Activated CD8-positive, alpha-beta memory T cell treated with anti-CD3 and anti-CD28 coated beads, Interleukin-2, amount 10 ng/mL, durations not matched to agents 7 days and 5 days (primary cell): ENCODE measurements at regions not wholly inside any gene's neighbourhood (a gene's known extent, or its start where the extent isn't known, plus 50 kb on each side); places are given as distances from the start of the nearest gene placed in this dataset.

Experiments
- ATAC-seq: fragments of 150-1000 bp; cut with Tn5 transposase; one replicate; pipeline ENCODE4 v1.10.0; 2021; ENCODE audit warnings: moderate library complexity
- CTCF ChIA-PET: fragments of 350-600 bp; sonication (Branson Sonifier 250); formaldehyde crosslinking; loops from one replicate; lab custom pipeline; 2021; ENCODE audit warnings: antibody characterized with exemption; lab: Charles Lee
- DNase-seq: peaks from one replicate; pipeline ENCODE4 v3.0.0-alpha.2; 2020
- H3K27ac Mint-ChIP-seq: one replicate; pipeline ENCODE4 v1.8.0; 2021; ENCODE audit warnings: mild to moderate bottlenecking, mixed read lengths
- H3K27me3 Mint-ChIP-seq: one replicate; pipeline ENCODE4 v1.8.0; 2021; ENCODE audit warnings: mixed read lengths
- H3K36me3 Mint-ChIP-seq: one replicate; pipeline ENCODE4 v1.8.0; 2021; ENCODE audit warnings: mild to moderate bottlenecking, mixed read lengths
- H3K4me1 Mint-ChIP-seq: one replicate; pipeline ENCODE4 v1.8.0; 2021; ENCODE audit warnings: mixed read lengths
- H3K4me3 Mint-ChIP-seq: one replicate; pipeline ENCODE4 v1.8.0; 2021; ENCODE audit warnings: mild to moderate bottlenecking, moderate library complexity, mixed read lengths
- H3K9me3 Mint-ChIP-seq: one replicate; pipeline ENCODE4 v1.8.0; 2022; ENCODE audit warnings: low read depth, mixed read lengths

DNA sequence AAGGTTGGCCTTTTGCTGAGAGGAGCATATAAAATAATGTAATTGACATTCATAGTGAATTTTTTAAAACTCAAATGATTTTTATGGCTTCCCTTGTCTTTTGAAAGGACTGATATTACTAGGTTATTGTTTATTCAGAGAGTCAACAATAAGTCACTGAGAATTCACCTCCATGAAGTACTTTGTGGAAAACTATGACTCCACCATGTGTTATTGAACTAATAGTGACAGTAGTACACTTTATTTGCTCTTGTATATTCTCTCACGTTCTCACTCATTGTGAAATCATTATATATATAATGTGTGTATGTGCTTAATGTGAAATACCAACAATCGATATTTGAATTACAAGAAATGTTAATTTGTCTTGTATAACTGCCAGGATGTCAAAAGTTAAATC lies 267.4 kb upstream of the CCDC179 start:
- peaks cover 2% of the 10 kb centered on the region for H3K9me3 Mint-ChIP-seq
- no peaks in the 10 kb centered on the region for H3K4me1 Mint-ChIP-seq
- ATAC-seq (no peak), DNase-seq (no peak)
- no peak overlapping the region for H3K27ac Mint-ChIP-seq
- CTCF ChIA-PET = no interaction called here
- no peak overlapping the region for H3K4me3 Mint-ChIP-seq
- no peaks in the 10 kb centered on the region for H3K27me3 Mint-ChIP-seq
- H3K36me3 Mint-ChIP-seq = no peaks in the 10 kb centered on the region

DNA sequence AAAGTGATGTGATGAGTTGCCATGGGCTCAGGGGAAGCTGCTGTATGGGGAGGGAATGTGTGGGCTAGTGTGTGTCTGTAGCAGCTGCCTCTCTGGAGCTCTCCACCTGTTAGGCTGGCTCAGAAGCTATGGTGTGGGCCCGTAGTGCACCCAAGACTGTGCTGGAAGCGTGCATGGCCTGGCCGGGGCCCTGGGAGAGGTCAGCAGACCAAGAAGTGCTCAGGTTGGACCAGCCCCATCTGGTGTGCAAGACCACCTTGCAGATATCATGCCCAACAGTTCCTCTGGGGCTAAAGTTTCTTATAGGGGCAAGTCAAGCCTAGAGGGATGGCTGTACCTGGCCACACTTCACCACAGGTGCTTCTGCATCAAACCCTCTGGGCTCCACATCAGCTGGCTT lies 274.4 kb upstream of the CCDC179 start:
- CTCF ChIA-PET = no interaction called here
- Mint-ChIP-seq H3K27me3 (no peaks in the 10 kb centered on the region), H3K4me1 (no peaks in the 10 kb centered on the region), H3K4me3 (no peak overlapping the region), H3K36me3 (no peaks in the 10 kb centered on the region), H3K27ac (no peak overlapping the region), H3K9me3 (peaks cover 9% of the 10 kb centered on the region)
- DNase-seq (no peak), ATAC-seq (no peak)

DNA sequence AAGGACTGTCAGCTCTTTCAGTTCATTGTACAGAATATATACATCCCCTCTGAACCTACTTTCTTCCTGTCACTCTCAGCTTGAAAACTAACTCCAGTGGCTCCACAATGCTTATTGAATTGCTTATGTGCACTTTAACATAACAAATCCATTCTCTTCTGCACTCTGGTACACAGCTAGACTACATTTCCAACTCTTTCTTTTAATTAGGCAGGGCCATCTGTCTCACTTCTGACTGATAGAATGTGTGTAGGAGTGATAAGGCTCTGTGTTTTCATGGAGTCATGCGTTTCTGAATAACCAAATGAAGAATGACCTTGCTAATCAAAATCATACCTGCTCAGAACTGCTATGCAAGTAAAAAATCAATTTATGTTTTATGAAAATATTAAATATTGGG lies 278.5 kb upstream of the CCDC179 start:
- DNase-seq (no peak), ATAC-seq (no peak)
- no peak overlapping the region for H3K27ac Mint-ChIP-seq
- no peaks in the 10 kb centered on the region for H3K4me1 Mint-ChIP-seq
- CTCF ChIA-PET = no interaction called here
- peaks cover 3% of the 10 kb centered on the region for H3K9me3 Mint-ChIP-seq
- H3K4me3 Mint-ChIP-seq = no peak overlapping the region
- no peaks in the 10 kb centered on the region for H3K36me3 Mint-ChIP-seq
- no peaks in the 10 kb centered on the region for H3K27me3 Mint-ChIP-seq

DNA sequence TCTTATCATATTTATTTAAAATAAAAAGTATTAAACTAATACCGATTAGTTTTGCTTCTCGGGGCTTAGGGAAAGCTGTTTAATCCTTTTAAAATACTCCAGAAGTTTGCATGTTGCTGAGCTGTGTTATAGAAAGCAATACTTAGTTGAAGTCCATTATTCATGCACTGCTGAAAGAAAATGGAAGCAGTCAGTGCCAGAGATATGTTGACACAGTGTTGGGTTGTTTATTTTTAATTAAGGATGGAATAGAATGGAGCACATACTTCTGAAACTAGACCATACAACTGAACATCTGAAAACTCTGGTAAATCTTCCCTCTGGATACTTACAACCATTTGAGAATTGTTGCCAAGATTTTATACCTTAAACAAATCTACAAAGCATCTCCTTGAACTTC lies 282.7 kb upstream of the CCDC179 start:
- DNase-seq (no peak), ATAC-seq (no peak)
- H3K36me3 Mint-ChIP-seq = no peaks in the 10 kb centered on the region
- H3K27ac Mint-ChIP-seq = no peak overlapping the region
- no peak overlapping the region for H3K4me3 Mint-ChIP-seq
- no peaks in the 10 kb centered on the region for H3K4me1 Mint-ChIP-seq
- CTCF ChIA-PET = no interaction called here
- H3K27me3 Mint-ChIP-seq = no peaks in the 10 kb centered on the region
- H3K9me3 Mint-ChIP-seq = no peaks in the 10 kb centered on the region

DNA sequence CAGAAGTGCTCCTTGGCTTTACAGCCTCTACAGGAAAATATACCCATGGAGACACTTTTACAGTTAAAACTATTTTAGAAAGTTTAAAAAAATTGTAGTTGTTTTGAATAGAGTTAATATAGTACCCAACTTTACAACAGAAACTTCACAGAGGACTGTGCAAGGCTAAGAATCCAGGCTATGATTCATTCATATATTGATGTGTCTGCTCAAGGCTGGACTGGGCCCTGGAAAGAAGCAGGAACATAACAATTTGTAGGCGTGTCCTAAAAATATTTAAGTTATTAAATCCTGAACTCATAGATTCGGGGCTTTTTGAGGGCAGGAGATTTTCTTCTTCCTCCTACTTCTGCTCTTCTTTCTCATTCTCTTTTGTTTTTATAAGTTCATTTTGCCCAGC lies 291.5 kb upstream of the CCDC179 start:
- CTCF ChIA-PET = no interaction called here
- ATAC-seq = no peak
- H3K4me1 Mint-ChIP-seq = no peaks in the 10 kb centered on the region

DNA sequence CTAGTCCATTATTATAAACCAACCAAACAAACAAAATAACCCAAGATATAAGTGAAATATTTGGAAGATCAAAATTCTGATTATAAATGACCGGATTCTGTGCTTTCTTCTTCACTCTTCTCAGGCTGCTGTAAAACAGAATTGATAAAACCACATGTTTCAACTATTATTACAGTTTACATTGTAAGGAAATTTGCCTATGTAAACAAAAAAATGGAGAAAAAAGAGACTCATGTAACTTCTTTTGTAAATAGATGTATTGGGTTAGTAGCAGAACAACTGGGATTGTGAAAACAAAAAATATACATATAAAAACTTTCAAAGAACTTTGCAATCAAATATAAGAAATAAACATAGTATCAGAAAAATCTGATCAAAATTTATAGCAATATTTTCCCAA lies 295.2 kb upstream of the CCDC179 start:
- H3K4me1 Mint-ChIP-seq = no peaks in the 10 kb centered on the region
- no peak overlapping the region for H3K27ac Mint-ChIP-seq
- no peaks in the 10 kb centered on the region for H3K36me3 Mint-ChIP-seq
- DNase-seq (no peak), ATAC-seq (no peak)
- no peaks in the 10 kb centered on the region for H3K9me3 Mint-ChIP-seq
- no peaks in the 10 kb centered on the region for H3K27me3 Mint-ChIP-seq
- no peak overlapping the region for H3K4me3 Mint-ChIP-seq
- CTCF ChIA-PET = no interaction called here

More for the DNA sequence above, 291.5 kb upstream of the CCDC179 start:
- no peak overlapping the region for H3K27ac Mint-ChIP-seq
- no peaks in the 10 kb centered on the region for H3K27me3 Mint-ChIP-seq
- no peaks in the 10 kb centered on the region for H3K36me3 Mint-ChIP-seq
- DNase-seq = no peak
- no peaks in the 10 kb centered on the region for H3K9me3 Mint-ChIP-seq
- H3K4me3 Mint-ChIP-seq = no peak overlapping the region

DNA sequence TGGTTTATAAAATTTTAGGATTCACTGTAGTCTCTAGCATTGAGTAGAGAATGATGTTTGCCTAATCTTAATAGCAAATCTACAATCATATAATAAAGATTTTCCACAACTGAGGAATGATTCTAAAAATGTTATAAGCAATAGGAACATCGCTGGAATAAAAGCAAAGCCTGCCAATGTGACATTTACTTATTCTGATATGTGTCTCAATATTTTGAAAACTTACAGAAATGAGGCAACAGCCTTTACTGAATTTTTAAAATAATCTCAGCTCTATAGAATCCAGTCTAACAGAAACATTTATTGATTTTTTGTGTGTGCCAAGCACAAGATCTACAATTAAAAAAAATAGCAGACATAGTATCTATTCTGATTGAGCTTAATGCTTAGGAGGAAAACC lies 303.7 kb upstream of the CCDC179 start:
- DNase-seq (no peak), ATAC-seq (no peak)
- CTCF ChIA-PET = no interaction called here
- H3K4me3 Mint-ChIP-seq = no peak overlapping the region
- no peaks in the 10 kb centered on the region for H3K27me3 Mint-ChIP-seq
- no peaks in the 10 kb centered on the region for H3K36me3 Mint-ChIP-seq
- H3K9me3 Mint-ChIP-seq = no peaks in the 10 kb centered on the region
- H3K4me1 Mint-ChIP-seq = no peaks in the 10 kb centered on the region
- no peak overlapping the region for H3K27ac Mint-ChIP-seq

DNA sequence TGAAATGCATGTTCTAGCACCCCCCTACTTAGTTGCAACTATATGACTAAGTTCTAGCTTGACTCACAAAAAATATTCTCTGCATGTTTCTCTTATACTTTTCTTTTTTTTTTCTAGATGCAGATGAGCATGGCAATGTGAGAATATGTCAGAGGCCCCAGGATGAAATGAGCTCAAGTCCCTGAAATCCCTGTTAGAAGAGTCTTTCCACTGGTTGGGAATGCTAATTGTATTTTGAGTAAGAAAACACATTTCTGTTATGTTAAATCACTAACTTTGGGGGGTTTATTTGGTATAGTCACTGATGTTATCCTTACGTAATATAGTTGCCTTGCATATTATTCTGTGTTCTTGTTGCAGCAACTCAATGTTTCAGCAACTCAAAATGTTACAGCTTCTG lies 306.1 kb upstream of the CCDC179 start:
- no peak overlapping the region for H3K4me3 Mint-ChIP-seq
- H3K9me3 Mint-ChIP-seq = no peaks in the 10 kb centered on the region
- no peaks in the 10 kb centered on the region for H3K36me3 Mint-ChIP-seq
- ATAC-seq (no peak), DNase-seq (no peak)
- no peaks in the 10 kb centered on the region for H3K4me1 Mint-ChIP-seq
- H3K27me3 Mint-ChIP-seq = no peaks in the 10 kb centered on the region
- no peak overlapping the region for H3K27ac Mint-ChIP-seq
- CTCF ChIA-PET = no interaction called here

DNA sequence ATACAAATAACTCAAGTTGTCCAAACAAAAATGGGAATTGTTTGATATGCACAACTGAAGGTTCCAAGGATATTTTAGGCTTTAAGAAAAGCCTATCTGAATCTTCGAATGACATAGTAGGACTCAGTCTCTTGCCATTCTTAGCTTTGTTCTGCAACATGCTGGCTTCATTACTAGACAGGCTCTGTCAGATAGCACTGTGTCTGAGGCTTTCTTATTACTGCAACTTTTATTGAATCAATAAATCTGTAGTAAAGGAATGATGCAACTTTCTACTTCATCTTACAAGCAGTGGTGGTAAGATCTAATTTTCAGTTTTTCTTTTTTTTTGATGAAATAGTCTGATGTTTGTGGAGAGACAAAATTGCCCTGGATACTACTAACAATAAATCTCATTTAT lies 319.3 kb upstream of the CCDC179 start:
- H3K27me3 Mint-ChIP-seq = no peaks in the 10 kb centered on the region
- H3K27ac Mint-ChIP-seq = no peak overlapping the region
- peaks cover 4% of the 10 kb centered on the region for H3K9me3 Mint-ChIP-seq
- no peak overlapping the region for H3K4me3 Mint-ChIP-seq
- peaks cover 3% of the 10 kb centered on the region for H3K4me1 Mint-ChIP-seq
- H3K36me3 Mint-ChIP-seq = no peaks in the 10 kb centered on the region
- DNase-seq = no peak
- CTCF ChIA-PET = no interaction called here
- ATAC-seq = no peak

DNA sequence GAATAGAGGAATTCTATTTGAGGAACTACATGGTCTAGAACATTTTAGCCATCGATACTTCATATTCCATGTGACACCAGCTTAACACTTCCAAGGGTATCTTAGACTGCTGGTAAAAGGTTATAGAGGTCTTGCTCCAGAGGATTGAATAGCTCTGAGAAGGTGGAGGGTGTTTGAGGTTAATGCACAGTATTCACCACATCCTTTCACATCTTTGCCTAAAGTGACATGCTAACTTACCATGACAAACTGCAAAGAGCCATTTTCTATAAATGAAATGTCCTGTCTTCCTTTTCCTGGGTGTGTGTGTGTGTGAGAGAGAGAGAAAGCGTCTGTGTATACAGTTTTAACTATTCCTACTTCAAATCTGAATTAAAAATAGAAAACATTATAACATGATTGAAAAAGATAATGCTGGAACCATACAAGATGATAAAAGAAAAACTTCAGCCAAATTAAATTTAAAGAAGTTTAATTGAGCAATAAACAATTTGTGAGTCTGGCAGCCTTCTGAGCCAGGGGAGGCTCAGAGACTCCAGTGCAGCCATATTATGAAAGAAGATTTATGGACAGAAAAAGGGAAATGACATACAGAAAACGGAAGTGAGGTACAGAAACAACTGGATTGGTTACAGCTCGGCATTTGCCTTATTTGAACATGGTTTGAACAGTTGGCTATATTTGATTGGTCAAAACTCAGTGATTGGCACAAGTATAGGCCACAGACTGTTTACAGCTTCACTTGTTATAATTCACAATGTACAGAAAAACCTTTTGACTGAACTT lies 320.9 kb upstream of the CCDC179 start:
- Mint-ChIP-seq H3K9me3 (peaks cover 4% of the 10 kb centered on the region), H3K4me3 (no peak overlapping the region), H3K27me3 (no peaks in the 10 kb centered on the region), H3K4me1 (peaks cover 3% of the 10 kb centered on the region), H3K27ac (no peak overlapping the region), H3K36me3 (no peaks in the 10 kb centered on the region)
- CTCF ChIA-PET = no interaction called here
- DNase-seq (no peak), ATAC-seq (no peak)

DNA sequence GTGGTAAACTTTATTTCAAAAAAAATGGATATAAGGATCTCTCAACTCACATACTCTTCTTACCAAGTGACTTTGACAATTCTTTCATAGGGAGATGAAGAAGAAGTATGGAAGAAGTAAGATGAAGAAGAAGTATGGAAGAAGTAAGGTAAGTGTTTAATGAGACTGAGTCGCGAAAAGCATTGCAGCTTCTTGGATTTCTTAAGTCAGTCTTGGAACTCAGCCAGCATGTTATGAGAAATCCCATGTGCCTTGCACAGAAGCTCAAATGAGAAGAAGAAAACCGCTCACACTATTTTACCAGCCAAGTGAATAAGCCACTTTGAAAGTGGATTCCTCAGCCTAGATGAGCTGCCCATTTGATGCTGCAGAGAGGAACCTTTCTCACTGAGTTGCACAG lies 332.0 kb upstream of the CCDC179 start:
- CTCF ChIA-PET = no interaction called here
- peaks cover 2% of the 10 kb centered on the region for H3K9me3 Mint-ChIP-seq
- H3K4me1 Mint-ChIP-seq = no peaks in the 10 kb centered on the region
- H3K27ac Mint-ChIP-seq = no peak overlapping the region
- ATAC-seq (no peak), DNase-seq (no peak)
- H3K27me3 Mint-ChIP-seq = no peaks in the 10 kb centered on the region
- no peak overlapping the region for H3K4me3 Mint-ChIP-seq
- no peaks in the 10 kb centered on the region for H3K36me3 Mint-ChIP-seq

DNA sequence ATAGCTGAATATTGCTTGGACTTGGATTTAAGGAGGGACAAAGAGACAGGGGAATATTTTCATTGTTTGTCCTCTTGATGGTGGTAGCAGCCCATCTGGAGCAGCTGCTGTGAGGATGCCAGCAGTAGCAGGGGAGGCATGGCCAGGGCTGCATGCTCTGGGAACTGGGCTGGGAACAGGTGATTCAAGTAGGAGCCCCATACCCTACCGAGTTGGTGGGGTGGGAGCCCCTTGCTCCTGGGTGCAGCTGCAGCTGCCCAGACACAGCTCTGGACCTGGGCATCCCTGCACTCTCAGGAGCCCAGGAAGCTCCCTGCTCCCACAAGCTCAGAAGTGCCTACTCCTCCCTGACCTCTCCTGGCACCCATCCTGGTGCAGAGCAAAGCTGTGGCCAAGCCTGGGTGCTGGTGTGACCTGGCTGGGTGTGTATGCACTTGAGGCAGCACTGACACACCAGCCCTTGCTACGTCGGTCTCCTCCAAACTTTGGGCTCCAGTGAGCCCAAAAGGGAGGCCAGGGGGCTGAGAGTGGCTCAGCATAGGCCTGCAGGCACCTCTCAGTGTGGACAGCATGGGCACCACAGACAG lies 341.8 kb upstream of the CCDC179 start:
- no peaks in the 10 kb centered on the region for H3K27me3 Mint-ChIP-seq
- CTCF ChIA-PET = no interaction called here
- H3K4me3 Mint-ChIP-seq = no peak overlapping the region
- H3K36me3 Mint-ChIP-seq = no peaks in the 10 kb centered on the region
- no peak overlapping the region for H3K27ac Mint-ChIP-seq
- peaks cover 10% of the 10 kb centered on the region for H3K9me3 Mint-ChIP-seq
- H3K4me1 Mint-ChIP-seq = no peaks in the 10 kb centered on the region
- no peak for ATAC-seq
- DNase-seq = no peak

DNA sequence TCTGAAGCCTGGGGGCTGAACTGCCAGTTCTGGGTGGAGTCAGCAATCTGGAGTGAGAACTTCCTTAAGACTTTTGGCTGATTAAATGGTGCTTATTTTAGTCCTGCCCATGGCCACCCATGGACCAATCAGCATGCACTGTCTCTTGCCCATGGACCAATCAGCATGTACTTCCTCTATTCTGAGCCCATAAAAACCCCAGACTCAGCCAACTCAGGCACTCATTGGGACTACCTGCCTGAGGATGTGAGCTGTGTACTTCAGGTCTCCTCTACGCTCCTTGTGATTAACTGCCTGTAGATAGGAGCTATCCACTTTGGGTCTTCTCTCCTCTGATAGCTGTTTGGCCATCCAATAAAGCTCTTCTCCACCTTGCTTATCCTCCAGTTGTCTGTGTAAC lies 342.3 kb upstream of the CCDC179 start:
- no peak overlapping the region for H3K27ac Mint-ChIP-seq

DNA sequence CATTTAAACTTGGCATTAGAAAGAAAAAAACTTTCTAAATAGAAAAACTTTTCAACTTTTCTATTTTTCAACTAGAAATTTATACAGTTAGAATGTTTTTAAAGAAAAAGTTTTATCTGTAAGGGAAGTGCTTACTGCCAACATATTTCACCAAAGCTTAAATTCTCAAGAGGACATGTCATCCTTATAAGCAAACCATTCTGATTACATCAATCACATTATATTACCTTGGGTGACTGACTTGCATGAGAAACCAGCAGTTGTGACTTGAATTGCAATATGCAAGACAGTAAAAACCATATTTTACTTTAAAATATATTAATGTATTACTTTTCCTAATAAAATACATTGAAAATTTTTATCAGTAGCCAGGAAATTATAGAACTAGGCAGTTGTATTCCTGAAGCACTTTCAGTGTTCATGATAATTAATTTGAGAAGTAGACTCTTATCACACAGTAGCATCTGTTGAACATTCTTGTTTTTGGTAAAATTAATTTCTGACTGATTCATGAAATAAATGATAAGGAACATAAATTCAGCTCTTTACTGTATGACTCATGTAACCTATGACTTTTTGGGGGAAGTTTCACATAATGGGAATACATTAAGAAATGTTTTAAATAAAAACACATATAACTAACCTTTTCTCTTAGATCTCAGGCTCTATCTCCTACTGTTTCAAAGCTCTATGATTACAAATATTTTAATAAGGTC lies 345.0 kb upstream of the CCDC179 start:
- ATAC-seq = no peak
- CTCF ChIA-PET = no interaction called here
- no peaks in the 10 kb centered on the region for H3K27me3 Mint-ChIP-seq
- peaks cover 3% of the 10 kb centered on the region for H3K9me3 Mint-ChIP-seq
- DNase-seq = no peak
- H3K27ac Mint-ChIP-seq = no peak overlapping the region
- H3K4me1 Mint-ChIP-seq = no peaks in the 10 kb centered on the region
- H3K36me3 Mint-ChIP-seq = no peaks in the 10 kb centered on the region
- H3K4me3 Mint-ChIP-seq = no peak overlapping the region

More for the DNA sequence above, 342.3 kb upstream of the CCDC179 start:
- no peaks in the 10 kb centered on the region for H3K4me1 Mint-ChIP-seq
- ATAC-seq (no peak), DNase-seq (no peak)
- H3K9me3 Mint-ChIP-seq = peaks cover 7% of the 10 kb centered on the region
- H3K27me3 Mint-ChIP-seq = no peaks in the 10 kb centered on the region
- no peaks in the 10 kb centered on the region for H3K36me3 Mint-ChIP-seq
- H3K4me3 Mint-ChIP-seq = no peak overlapping the region
- CTCF ChIA-PET = no interaction called here
